ENCODE measurements at regions not wholly inside any gene's neighbourhood (a gene's known extent, or its start where the extent isn't known, plus 50 kb on each side); places are given as distances from the start of the nearest gene placed in this dataset.
"Not testable (repeated sequence)": the region's sequence is repeated elsewhere in the genome, so short reads cannot be mapped to it uniquely, and the experiment has no call there.

GRCh38 chr6:132025468-132025867 lies 74.3 kb upstream of the CCN2 start:
- DNase-seq, result no peak

GRCh38 chr6:132023490-132023889 lies 72.3 kb upstream of the CCN2 start:
- no peak for DNase-seq

DNA sequence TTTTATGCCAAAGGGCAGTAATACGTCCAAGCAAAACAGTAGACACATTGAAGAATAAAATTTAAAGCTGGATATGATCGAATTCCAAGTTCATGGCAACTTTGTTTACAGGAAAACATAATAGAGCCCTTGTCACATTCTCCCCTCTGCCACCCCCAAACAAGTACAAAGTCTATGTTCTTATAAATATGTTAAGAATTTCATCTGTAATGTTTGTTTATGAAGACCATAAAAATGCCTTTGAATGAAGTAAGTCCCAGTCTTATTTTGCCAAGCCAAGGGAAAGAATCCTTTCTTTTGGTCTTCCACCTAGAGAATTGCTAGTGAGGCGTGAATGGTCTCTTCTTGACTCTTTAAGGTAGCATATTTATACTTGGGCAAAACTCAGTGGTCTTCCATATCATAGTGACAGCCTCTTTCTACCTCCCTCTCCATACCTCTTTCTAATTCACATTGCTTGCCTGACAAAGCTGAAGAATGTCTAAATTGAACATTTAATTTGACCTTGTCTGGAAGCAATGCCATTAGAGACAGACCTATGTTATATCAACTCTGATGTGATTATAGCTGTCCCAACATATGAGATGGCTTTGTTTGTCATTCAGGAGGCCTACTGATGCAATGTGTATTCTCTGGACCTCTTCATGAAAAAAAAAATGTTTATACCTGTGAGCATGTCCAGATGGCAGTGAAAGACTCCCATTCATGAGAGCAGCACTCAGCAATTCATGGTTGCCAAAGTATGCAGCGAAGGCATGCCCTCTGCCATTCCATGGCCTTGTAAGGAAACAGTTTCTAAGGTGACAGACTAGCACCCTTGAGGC lies 70.6 kb upstream of the CCN2 start:
- no peak for DNase-seq

DNA sequence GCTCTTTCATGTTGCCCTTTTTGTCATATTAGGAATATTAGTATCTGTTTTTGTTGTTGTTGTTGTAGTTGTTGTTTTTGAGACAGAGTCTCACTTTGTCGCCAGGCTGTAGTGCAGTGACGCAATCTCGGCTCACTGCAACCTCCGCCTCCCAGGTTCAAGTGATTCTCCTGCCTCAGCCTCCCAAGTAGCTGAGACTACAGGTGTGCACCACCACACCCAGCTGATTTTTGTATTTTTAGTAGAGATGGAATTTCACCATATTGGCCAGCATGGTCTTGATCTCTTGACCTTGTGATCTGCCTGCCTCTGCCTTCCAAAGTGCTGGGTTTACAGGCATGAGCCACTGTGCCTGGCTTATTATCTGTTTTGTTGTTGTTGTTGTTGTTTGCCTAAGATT lies 69.7 kb upstream of the CCN2 start:
- DNase-seq, result not testable (repeated sequence)

GRCh38 chr6:132020138-132020581 lies 69.0 kb upstream of the CCN2 start:
- peak; percentile 50 for DNase-seq

- no peak for DNase-seq
Observed at GRCh38 chr6:132019586-132019985, 68.4 kb upstream of the CCN2 start.

- no peak for DNase-seq
Observed at GRCh38 chr6:132017942-132018341, 66.8 kb upstream of the CCN2 start.

GRCh38 chr6:132016396-132016795 lies 65.2 kb upstream of the CCN2 start:
- DNase-seq, result no peak

DNA sequence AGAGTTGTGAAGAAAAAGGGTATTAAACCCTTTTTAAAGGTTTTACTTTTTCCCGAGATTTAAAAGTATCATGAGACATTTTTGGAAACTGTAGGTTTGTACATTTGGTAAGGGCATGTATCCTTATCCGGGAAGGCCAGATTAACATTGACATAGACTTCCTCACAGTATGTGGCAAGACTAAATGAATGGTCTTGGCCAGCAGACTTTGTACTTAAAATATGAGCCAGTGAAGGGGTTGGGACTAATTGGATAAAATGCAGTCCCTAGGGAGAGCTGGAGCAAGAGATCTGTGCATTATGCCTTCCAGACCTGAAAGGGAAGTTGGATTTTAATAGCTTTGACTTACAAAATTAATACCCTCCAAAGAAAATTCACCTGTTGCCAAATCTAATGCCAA lies 60.4 kb upstream of the CCN2 start:
- DNase-seq, result no peak

- DNase-seq, result no peak
Observed at GRCh38 chr6:132009175-132009574, 58.0 kb upstream of the CCN2 start.

- DNase-seq, result no peak
Observed at GRCh38 chr6:132007474-132008190, 56.5 kb upstream of the CCN2 start.

GRCh38 chr6:132005178-132005577 lies 54.0 kb upstream of the CCN2 start:
- DNase-seq, result no peak

- DNase-seq, result no peak
Observed at GRCh38 chr6:132004668-132005067, 53.5 kb upstream of the CCN2 start.

DNA sequence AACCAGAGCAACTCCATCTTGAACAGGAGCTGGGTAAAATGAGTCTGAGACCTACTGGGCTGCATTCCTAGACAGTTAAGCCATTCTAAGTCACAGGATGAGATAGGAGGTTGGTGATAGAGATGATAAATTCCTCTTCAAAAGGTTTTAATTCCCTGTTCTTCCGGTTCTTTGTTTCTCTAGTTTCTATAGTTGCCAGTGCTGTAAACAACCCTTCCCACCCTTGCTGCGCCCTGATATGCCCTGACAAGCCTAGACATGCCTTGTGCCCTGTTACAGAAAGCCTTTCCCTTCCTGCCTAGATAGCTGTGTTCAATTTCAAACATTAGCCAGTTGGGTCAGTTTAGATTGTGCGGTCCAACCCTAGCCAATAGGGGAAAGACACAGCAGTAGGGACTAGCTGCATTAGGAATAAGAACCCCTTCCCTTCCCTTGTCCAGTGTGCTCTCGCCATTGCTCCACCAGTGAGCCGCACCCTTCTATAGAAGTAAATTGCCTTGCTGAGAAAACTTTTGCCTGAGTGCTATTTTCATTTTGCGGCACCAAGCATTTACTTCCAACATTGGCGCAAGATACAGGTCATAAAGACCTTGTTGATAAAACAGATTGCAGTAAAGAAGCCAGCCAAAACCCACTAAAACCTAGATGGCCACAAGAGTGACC lies 52.5 kb upstream of the CCN2 start:
- DNase-seq, result no peak

Data from NCI-H774 (cell line).